Small intestine (tissue), 7 donors: ENCODE measurements at regions not wholly inside any gene's neighbourhood (a gene's known extent, or its start where the extent isn't known, plus 50 kb on each side); places are given as distances from the start of the nearest gene placed in this dataset.

Source experiments
- DNase-seq, 2 donors: peaks; one replicate each; pipeline versions ENCODE4 v3.0.0 to v3.0.0-alpha.2; 2013
- FAIRE-seq: peaks from 2 replicates; lab custom pipeline; 2012; peaks lifted over from hg19 to GRCh38; lab: Jason Lieb, UNC
- H3K27ac ChIP-seq, 3 donors: one replicate each; pipeline ENCODE4 v1.5.1; 2013; ENCODE audit warnings: low read length in 2 of 3, mild to moderate bottlenecking in 2 of 3, control low read depth in 1 of 3, inconsistent platforms in 1 of 3, low read depth in 1 of 3, moderate library complexity in 1 of 3
- H3K27me3 ChIP-seq, 3 donors: one replicate each; pipeline ENCODE4 v1.6.1; 2013; ENCODE audit warnings: low read length in 3 of 3, inconsistent platforms in 1 of 3; ENCODE audit not compliant: control insufficient read depth in 3 of 3, insufficient read depth in 3 of 3
- H3K36me3 ChIP-seq, 3 donors: one replicate each; pipeline ENCODE4 v1.6.1; 2013; ENCODE audit warnings: low read length in 3 of 3, inconsistent platforms in 1 of 3, low read depth in 1 of 3, mild to moderate bottlenecking in 1 of 3, moderate library complexity in 1 of 3; ENCODE audit not compliant: control insufficient read depth in 3 of 3, insufficient read depth in 2 of 3
- H3K4me1 ChIP-seq, 3 donors: one replicate each; pipeline ENCODE4 v1.6.1; 2013; ENCODE audit warnings: low read length in 2 of 3, inconsistent platforms in 1 of 3, low read depth in 1 of 3, mild to moderate bottlenecking in 1 of 3, moderate library complexity in 1 of 3; ENCODE audit not compliant: control insufficient read depth in 3 of 3, insufficient read depth in 2 of 3
- H3K4me3 ChIP-seq, 3 donors: one replicate each; pipeline ENCODE4 v1.5.1; 2013; ENCODE audit warnings: low read length in 3 of 3, control low read depth in 1 of 3, inconsistent platforms in 1 of 3, low read depth in 1 of 3, mild to moderate bottlenecking in 1 of 3, moderate library complexity in 1 of 3
- H3K9me3 ChIP-seq, 2 donors: one replicate each; pipeline ENCODE4 v1.6.1; 2013; ENCODE audit warnings: low read depth in 1 of 2, low read length in 1 of 2; ENCODE audit not compliant: control insufficient read depth in 2 of 2, insufficient read depth in 1 of 2
- WGBS, 3 donors: extraction: QIAGEN DNeasy Blood & Tissue Kit; methylation state at CpG; one replicate each; pipeline ENCODE4 v1.1.7; 2013; 5-methylcytosine and 5-hydroxymethylcytosine counted together
- donor health status: healthy with polysubstance abuse.
- donor health status: control.
- donor health status: control.
- donor health status: Bipolar disorder and iron deficiency.
- donor health status: healthy.

DNA sequence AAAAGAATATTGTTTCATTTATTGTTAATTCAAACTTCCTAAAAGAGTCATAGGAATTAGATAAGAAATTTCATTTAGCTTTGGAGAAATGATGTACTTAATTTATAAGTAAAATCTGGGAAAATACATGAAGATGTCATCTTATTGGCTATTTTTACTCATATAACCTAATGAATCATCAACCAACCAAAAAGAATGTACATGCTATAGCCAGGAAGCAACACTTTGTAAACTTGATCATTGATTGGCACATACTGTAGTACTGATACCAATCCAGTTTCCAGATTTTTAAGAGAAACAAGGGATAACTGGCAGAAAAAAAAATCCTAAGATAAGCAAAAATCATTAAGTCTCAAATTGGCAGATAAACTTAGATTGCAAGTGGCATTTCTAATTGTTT lies 207.9 kb upstream of the CDIN1 start:
- FAIRE-seq (no peak), DNase-seq (no peak)
- Histone ChIP-seq H3K27ac (no peak overlapping the region), H3K4me1 (no peaks in the 10 kb centered on the region), H3K9me3 (no peaks in the 10 kb centered on the region), H3K4me3 (no peak overlapping the region), H3K36me3 (no peaks in the 10 kb centered on the region), H3K27me3 (no peaks in the 10 kb centered on the region)

DNA sequence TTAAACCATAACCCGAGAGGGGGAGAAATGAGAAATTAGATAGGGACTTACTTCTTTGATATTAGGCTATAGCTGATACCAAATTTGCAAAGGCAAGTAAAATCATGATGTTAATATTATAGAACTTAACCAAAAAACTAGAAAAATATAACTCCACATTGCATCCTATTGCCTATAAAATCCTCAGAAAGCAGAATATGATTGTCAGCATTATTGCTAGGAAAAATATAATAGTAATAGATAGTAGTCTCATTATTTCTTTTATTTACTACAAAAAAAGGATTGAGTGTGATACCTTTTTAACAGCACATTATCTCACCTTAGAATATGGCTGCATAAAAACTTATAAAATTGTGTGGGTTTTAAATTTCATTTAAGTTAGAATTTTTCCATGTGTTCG lies 206.5 kb upstream of the CDIN1 start:
- no peak overlapping the region for H3K27ac ChIP-seq
- FAIRE-seq (no peak), DNase-seq (no peak)
- H3K36me3 ChIP-seq = no peaks in the 10 kb centered on the region
- H3K27me3 ChIP-seq = no peaks in the 10 kb centered on the region
- H3K4me1 ChIP-seq = no peaks in the 10 kb centered on the region
- no peaks in the 10 kb centered on the region for H3K9me3 ChIP-seq
- WGBS, 3 donors = 48 to 69% (median 68%) methylated on average over 2 of the region's 2 CpGs
- H3K4me3 ChIP-seq = no peak overlapping the region

DNA sequence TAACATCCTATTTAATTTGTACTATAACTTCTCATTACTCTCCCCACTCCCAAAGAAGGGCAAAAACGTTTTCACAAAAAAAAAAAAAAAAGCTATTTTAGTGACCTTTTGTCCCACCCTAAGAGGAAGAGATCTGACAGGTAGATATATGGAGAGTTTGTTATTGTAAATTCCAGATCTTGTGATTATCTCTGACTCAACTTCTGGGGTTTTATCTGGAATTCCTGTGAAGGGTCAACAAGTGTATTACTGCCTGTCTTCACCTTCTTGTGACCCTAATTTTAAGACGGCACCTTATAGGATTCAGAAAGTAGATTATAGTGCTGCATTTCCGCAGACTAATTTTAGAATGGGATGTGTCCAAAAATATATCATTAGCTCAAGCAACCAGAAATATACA lies 205.9 kb upstream of the CDIN1 start:
- no peaks in the 10 kb centered on the region for H3K27me3 ChIP-seq
- FAIRE-seq = no peak
- whole genome bisulfite sequencing, 3 donors = 24 to 26% (median 26%) methylated on average over 3 of the region's 3 CpGs

GRCh38 chr15:36389107-36389506 lies 190.3 kb upstream of the CDIN1 start:
- no peaks in the 10 kb centered on the region for H3K36me3 ChIP-seq
- H3K9me3 ChIP-seq = no peaks in the 10 kb centered on the region
- no peaks in the 10 kb centered on the region for H3K4me1 ChIP-seq
- no peak for FAIRE-seq
- H3K27me3 ChIP-seq = no peaks in the 10 kb centered on the region
- H3K4me3 ChIP-seq = no peak overlapping the region
- no peak overlapping the region for H3K27ac ChIP-seq
- no peak for DNase-seq

More for the DNA sequence above, 205.9 kb upstream of the CDIN1 start:
- DNase-seq = no peak
- Histone ChIP-seq H3K9me3 (no peaks in the 10 kb centered on the region), H3K27ac (no peak overlapping the region), H3K4me3 (no peak overlapping the region), H3K36me3 (no peaks in the 10 kb centered on the region), H3K4me1 (no peaks in the 10 kb centered on the region)

- Histone ChIP-seq H3K4me3 (no peak overlapping the region), H3K27me3 (no peaks in the 10 kb centered on the region), H3K4me1 (no peaks in the 10 kb centered on the region), H3K36me3 (no peaks in the 10 kb centered on the region), H3K9me3 (no peaks in the 10 kb centered on the region), H3K27ac (no peak overlapping the region)
- WGBS, 3 donors = 67 to 83% (median 68%) methylated on average over 2 of the region's 2 CpGs
- DNase-seq = no peak
- no peak for FAIRE-seq
Observed at GRCh38 chr15:36390491-36390890, 188.9 kb upstream of the CDIN1 start.

GRCh38 chr15:36392676-36393266 lies 186.7 kb upstream of the CDIN1 start:
- H3K27me3 ChIP-seq = no peaks in the 10 kb centered on the region
- H3K9me3 ChIP-seq = no peaks in the 10 kb centered on the region
- DNase-seq (no peak), FAIRE-seq (no peak)
- H3K27ac ChIP-seq = no peak overlapping the region
- H3K36me3 ChIP-seq = no peaks in the 10 kb centered on the region
- H3K4me1 ChIP-seq = no peaks in the 10 kb centered on the region
- 42 to 61% (median 44%) methylated on average over 4 of the region's 4 CpGs for WGBS, 3 donors
- no peak overlapping the region for H3K4me3 ChIP-seq

GRCh38 chr15:36398212-36398611 lies 181.2 kb upstream of the CDIN1 start:
- Histone ChIP-seq H3K27ac (no peak overlapping the region), H3K36me3 (no peaks in the 10 kb centered on the region), H3K4me1 (no peaks in the 10 kb centered on the region), H3K4me3 (no peak overlapping the region), H3K9me3 (no peaks in the 10 kb centered on the region), H3K27me3 (no peaks in the 10 kb centered on the region)
- FAIRE-seq (no peak), DNase-seq (no peak)
- 88 to 90% (median 89%) methylated on average over 3 of the region's 3 CpGs for WGBS, 3 donors

GRCh38 chr15:36399276-36399675 lies 180.2 kb upstream of the CDIN1 start:
- FAIRE-seq = no peak
- H3K4me1 ChIP-seq = no peaks in the 10 kb centered on the region
- WGBS, 3 donors = 87 to 88% (median 87%) methylated on average over 9 of the region's 9 CpGs

DNA sequence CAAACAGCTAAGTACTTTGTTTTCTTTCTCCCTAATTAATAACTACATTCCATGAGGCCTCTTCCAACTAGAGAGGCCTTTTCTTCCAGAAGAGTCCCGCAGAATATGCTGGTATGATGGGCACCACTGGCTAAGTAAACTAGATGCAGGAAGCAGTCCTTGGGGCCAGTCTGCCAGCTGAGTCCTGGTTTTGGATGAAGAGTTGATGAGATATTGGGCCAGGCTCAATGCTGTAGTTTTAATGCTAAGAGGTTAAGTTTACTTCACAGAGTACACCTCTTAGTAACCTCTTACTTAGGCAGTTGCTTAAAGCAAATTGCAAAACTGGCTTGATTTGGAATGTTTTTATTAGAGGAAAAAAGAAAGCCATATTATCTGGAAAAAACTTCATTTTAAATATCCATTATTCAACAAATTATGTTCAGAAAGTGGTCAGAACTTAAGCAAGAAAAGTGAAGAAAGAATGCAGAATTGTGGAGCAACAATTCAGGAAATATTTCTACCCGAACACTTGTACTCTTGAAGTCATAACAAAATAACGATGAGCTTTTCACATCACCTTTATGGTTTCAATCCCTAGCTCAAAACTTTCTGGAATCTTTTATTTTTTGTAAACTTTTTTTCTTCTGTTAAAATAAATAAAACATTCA lies 178.4 kb upstream of the CDIN1 start:
- Histone ChIP-seq H3K36me3 (no peaks in the 10 kb centered on the region), H3K27ac (no peak overlapping the region), H3K9me3 (no peaks in the 10 kb centered on the region), H3K4me3 (no peak overlapping the region), H3K27me3 (no peaks in the 10 kb centered on the region), H3K4me1 (no peaks in the 10 kb centered on the region)
- FAIRE-seq (no peak), DNase-seq (no peak)
- 74 to 85% (median 82%) methylated on average over 3 of the region's 3 CpGs for WGBS, 3 donors

More at GRCh38 chr15:36399276-36399675, 180.2 kb upstream of the CDIN1 start:
- Histone ChIP-seq H3K4me3 (no peak overlapping the region), H3K9me3 (no peaks in the 10 kb centered on the region), H3K36me3 (no peaks in the 10 kb centered on the region), H3K27me3 (no peaks in the 10 kb centered on the region), H3K27ac (no peak overlapping the region)
- DNase-seq = no peak
